Bronchial epithelial cell (primary cell): ENCODE measurements at regions not wholly inside any gene's neighbourhood (a gene's known extent, or its start where the extent isn't known, plus 50 kb on each side); places are given as distances from the start of the nearest gene placed in this dataset.

Experiments used
- DNase-seq: peaks from one replicate; pipeline ENCODE4 v3.0.0-alpha.2; 2010; ENCODE audit warnings: low read depth
- FAIRE-seq: peaks from 2 replicates; lab custom pipeline; 2011; peaks lifted over from hg19 to GRCh38; lab: Jason Lieb, UNC
- H3K27me3 ChIP-seq: 2 replicates; pipeline ENCODE4 v1.5.1; 2011; ENCODE audit warnings: low read length; ENCODE audit not compliant: control insufficient read depth, insufficient read depth
- H3K36me3 ChIP-seq: 2 replicates; pipeline ENCODE4 v1.5.1; 2011; ENCODE audit warnings: low read length; ENCODE audit not compliant: control insufficient read depth, insufficient read depth
- H3K4me3 ChIP-seq: 2 replicates; pipeline ENCODE4 v1.5.1; 2011; ENCODE audit warnings: mild to moderate bottlenecking, low read depth, low read length, control low read depth
- TF ChIP-seq, protein P1 (sequence below): IDR thresholded peaks from 2 replicates; pipeline ENCODE4 v1.5.1; 2011; ENCODE audit warnings: mild to moderate bottlenecking, moderate library complexity, low read length, control low read depth, inconsistent platforms; ENCODE audit not compliant: insufficient read depth, severe bottlenecking

GRCh38 chr4:52198294-52198693, 147.2 kb downstream of the SPATA18 start:
- H3K36me3 ChIP-seq: no peaks in the 10 kb centered on the region
- H3K4me3 ChIP-seq: no peak overlapping the region
- DNase-seq (no peak), FAIRE-seq (no peak)
- TF ChIP-seq, protein P1, sequence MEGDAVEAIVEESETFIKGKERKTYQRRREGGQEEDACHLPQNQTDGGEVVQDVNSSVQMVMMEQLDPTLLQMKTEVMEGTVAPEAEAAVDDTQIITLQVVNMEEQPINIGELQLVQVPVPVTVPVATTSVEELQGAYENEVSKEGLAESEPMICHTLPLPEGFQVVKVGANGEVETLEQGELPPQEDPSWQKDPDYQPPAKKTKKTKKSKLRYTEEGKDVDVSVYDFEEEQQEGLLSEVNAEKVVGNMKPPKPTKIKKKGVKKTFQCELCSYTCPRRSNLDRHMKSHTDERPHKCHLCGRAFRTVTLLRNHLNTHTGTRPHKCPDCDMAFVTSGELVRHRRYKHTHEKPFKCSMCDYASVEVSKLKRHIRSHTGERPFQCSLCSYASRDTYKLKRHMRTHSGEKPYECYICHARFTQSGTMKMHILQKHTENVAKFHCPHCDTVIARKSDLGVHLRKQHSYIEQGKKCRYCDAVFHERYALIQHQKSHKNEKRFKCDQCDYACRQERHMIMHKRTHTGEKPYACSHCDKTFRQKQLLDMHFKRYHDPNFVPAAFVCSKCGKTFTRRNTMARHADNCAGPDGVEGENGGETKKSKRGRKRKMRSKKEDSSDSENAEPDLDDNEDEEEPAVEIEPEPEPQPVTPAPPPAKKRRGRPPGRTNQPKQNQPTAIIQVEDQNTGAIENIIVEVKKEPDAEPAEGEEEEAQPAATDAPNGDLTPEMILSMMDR: no peak
- H3K27me3 ChIP-seq: no peaks in the 10 kb centered on the region

DNA sequence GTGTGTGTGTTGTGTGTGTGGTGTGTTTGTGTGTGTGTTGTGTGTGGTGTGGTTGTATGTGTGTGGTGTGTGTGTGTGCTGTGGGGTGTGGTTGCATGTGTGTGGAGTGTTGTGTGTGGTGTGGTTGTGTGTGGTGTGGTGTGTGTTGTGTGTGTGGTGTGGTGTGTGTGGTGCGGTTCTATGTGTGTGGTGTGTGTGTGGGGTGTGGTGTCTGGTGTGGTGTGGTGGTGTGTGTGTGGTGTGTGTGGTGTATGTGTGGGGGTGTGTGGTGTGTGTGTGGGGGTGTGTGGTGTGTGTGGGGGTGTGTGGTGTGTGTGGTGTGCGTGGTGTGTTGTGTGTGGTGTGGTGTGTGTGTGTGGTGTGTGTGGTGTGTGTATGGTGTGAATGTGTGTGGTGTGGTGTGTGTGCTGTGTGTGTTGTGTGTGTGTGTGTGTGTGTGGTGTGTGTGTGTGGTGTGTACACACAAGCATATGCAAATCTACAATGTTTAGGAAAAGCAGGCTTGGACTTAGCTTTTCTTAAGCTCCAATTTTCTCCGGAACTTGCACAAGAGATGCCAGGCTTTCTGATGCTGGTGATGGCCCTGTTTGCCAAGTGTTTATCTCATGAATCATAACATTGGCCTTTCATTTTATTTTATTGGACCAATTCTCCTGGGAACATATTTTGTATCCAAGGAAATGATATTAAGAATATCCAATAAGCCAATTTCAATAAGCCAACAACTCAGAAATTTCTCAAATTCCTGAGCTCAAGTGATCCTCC, 148.7 kb downstream of the SPATA18 start:
- peak; percentile 98 for FAIRE-seq
- TF ChIP-seq, protein P1: no peak
- no peak overlapping the region for H3K4me3 ChIP-seq
- H3K27me3 ChIP-seq: no peaks in the 10 kb centered on the region
- DNase-seq: peak; percentile 17
- no peaks in the 10 kb centered on the region for H3K36me3 ChIP-seq

DNA sequence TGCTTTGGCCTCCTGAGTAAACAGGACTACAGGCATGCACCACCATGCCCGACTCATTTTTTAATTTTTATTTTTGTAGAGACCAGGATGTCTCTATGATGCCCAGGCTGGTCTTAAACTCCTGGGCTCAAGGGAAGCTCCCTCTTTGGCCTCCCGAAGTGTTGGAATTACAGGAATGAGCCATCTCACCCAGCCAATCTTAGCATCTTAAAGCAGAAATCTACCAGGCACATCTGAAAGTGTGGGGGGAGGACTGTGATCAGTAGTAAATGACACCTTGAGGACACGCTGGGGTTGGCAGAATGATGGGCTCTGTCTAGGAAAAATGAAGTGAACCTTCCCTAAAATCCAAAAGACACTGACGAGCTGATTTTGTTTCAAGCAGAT, 149.2 kb downstream of the SPATA18 start:
- no peaks in the 10 kb centered on the region for H3K27me3 ChIP-seq
- FAIRE-seq (no peak), DNase-seq (no peak)
- H3K4me3 ChIP-seq: no peak overlapping the region
- no peaks in the 10 kb centered on the region for H3K36me3 ChIP-seq
- TF ChIP-seq, protein P1: no peak

DNA sequence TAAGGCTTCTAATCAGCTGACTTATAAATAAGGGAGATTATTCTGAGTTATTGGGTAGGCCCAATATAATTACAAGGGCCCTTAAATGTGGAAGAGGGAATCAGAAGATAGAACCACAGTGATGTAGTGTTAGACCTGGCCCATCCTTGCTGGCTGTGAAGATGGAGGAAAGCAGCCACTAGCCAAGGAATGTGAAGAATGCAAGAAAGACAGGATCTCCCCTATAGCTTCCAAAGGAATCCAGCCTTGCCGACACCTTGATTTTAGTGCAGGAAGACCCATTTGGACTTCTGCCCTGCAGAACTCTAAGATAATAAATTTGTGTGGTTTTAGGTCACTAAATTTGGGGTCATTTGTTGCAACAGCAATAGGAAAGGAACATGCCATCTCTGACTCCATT, 150.6 kb downstream of the SPATA18 start:
- FAIRE-seq (no peak), DNase-seq (no peak)

GRCh38 chr4:52202251-52202779, 151.2 kb downstream of the SPATA18 start:
- TF ChIP-seq, protein P1: no peak
- no peak for DNase-seq
- H3K27me3 ChIP-seq: no peaks in the 10 kb centered on the region
- no peaks in the 10 kb centered on the region for H3K36me3 ChIP-seq
- H3K4me3 ChIP-seq: no peak overlapping the region
- no peak for FAIRE-seq

More for the DNA sequence above, 150.6 kb downstream of the SPATA18 start:
- Histone ChIP-seq H3K4me3 (no peak overlapping the region), H3K36me3 (no peaks in the 10 kb centered on the region), H3K27me3 (no peaks in the 10 kb centered on the region)
- TF ChIP-seq, protein P1: no peak

DNA sequence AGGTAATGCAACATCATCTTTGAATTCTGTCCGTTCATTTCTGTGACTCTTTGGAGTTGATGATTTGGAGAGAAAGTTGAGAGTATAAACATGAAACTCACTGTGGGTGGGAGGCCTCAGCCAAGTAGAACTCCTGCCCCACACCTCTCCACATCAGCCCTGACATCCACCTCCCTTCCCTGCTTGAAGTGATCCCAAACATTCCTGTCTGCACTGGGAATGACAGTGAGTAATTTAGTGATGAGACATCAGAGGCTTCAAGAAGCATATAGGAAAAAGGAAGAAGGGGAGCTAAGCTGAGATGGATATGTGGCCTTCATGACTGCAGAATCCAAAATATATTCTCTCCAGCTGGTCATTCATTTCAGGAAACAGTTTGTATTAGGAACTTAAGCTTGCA, 151.8 kb downstream of the SPATA18 start:
- TF ChIP-seq, protein P1: no peak
- no peak overlapping the region for H3K4me3 ChIP-seq
- H3K27me3 ChIP-seq: no peaks in the 10 kb centered on the region
- no peaks in the 10 kb centered on the region for H3K36me3 ChIP-seq
- FAIRE-seq (no peak), DNase-seq (peak; percentile 4)
